ENCODE measurements at regions not wholly inside any gene's neighbourhood (a gene's known extent, or its start where the extent isn't known, plus 50 kb on each side); places are given as distances from the start of the nearest gene placed in this dataset.

GRCh38 chr1:203567596-203567995 lies 59.0 kb upstream of the ATP2B4 start:
- H3K4me3 Mint-ChIP-seq: no peak overlapping the region
- H3K27ac Mint-ChIP-seq: no peak overlapping the region
- no peaks in the 10 kb centered on the region for H3K27me3 Mint-ChIP-seq
- no peak for TF ChIP-seq CTCF (conservative IDR thresholded peaks at IDR 0.05)
- peaks cover 48% of the 10 kb centered on the region for H3K4me1 Mint-ChIP-seq (ENCODE audit: unreplicated experiment)
- H3K36me3 Mint-ChIP-seq: no peaks in the 10 kb centered on the region
- no peak for DNase-seq (ENCODE audit: extremely low spot score, unreplicated experiment)
- no peaks in the 10 kb centered on the region for H3K9me3 Mint-ChIP-seq

- Mint-ChIP-seq H3K36me3 (no peaks in the 10 kb centered on the region), H3K27me3 (no peaks in the 10 kb centered on the region), H3K4me1 (ENCODE audit: unreplicated experiment) (peaks cover 43% of the 10 kb centered on the region), H3K9me3 (no peaks in the 10 kb centered on the region), H3K4me3 (peak overlapping the region; percentile 13), H3K27ac (peak overlapping the region; percentile 21)
- DNase-seq (ENCODE audit: extremely low spot score, unreplicated experiment): no peak
- no peak for TF ChIP-seq CTCF (conservative IDR thresholded peaks at IDR 0.05)
These were observed 56.9 kb upstream of the ATP2B4 start for GRCh38 chr1:203569490-203570318.

GRCh38 chr1:203570805-203571204 lies 55.8 kb upstream of the ATP2B4 start:
- Mint-ChIP-seq H3K27me3 (no peaks in the 10 kb centered on the region), H3K4me3 (no peak overlapping the region), H3K4me1 (ENCODE audit: unreplicated experiment) (peaks cover 34% of the 10 kb centered on the region), H3K27ac (no peak overlapping the region), H3K36me3 (no peaks in the 10 kb centered on the region), H3K9me3 (no peaks in the 10 kb centered on the region)
- DNase-seq (ENCODE audit: extremely low spot score, unreplicated experiment): no peak
- TF ChIP-seq CTCF (conservative IDR thresholded peaks at IDR 0.05): no peak

- TF ChIP-seq CTCF (conservative IDR thresholded peaks at IDR 0.05): no peak
- Mint-ChIP-seq H3K4me3 (no peak overlapping the region), H3K4me1 (ENCODE audit: unreplicated experiment) (peaks cover 25% of the 10 kb centered on the region), H3K36me3 (no peaks in the 10 kb centered on the region), H3K27me3 (no peaks in the 10 kb centered on the region), H3K27ac (peak overlapping the region; percentile 70), H3K9me3 (no peaks in the 10 kb centered on the region)
- no peak for DNase-seq (ENCODE audit: extremely low spot score, unreplicated experiment)
These were observed 55.0 kb upstream of the ATP2B4 start for GRCh38 chr1:203571661-203572060.

GRCh38 chr1:203572134-203572625 lies 54.5 kb upstream of the ATP2B4 start:
- Mint-ChIP-seq H3K9me3 (no peaks in the 10 kb centered on the region), H3K36me3 (no peaks in the 10 kb centered on the region), H3K27me3 (no peaks in the 10 kb centered on the region), H3K4me1 (ENCODE audit: unreplicated experiment) (peaks cover 25% of the 10 kb centered on the region), H3K27ac (peak overlapping the region; percentile 70), H3K4me3 (no peak overlapping the region)
- no peak for TF ChIP-seq CTCF (conservative IDR thresholded peaks at IDR 0.05)
- no peak for DNase-seq (ENCODE audit: extremely low spot score, unreplicated experiment)

Data from type B pancreatic cell (in vitro differentiated cells).